ENCODE measurements at regions not wholly inside any gene's neighbourhood (a gene's known extent, or its start where the extent isn't known, plus 50 kb on each side); places are given as distances from the start of the nearest gene placed in this dataset.

- no peak overlapping the region for H3K27ac ChIP-seq (ENCODE audit: extremely low read depth, low read depth, low read length)
- ChIA-PET POLR2A (no interaction called here), CTCF (no interaction called here)
- no peaks in the 10 kb centered on the region for H3K36me3 ChIP-seq (ENCODE audit: control insufficient read depth in 2 of 2, insufficient read depth in 1 of 2, low read length in 2 of 2)
- TF ChIP-seq ZNF184 (tag by site-specific recombination; IDR thresholded peaks at IDR 0.05) (no peak), ZNF132 (tag by site-specific recombination; IDR thresholded peaks at IDR 0.05; ENCODE audit: borderline replicate concordance) (no peak), ZNF639 (tag by site-specific recombination; IDR thresholded peaks at IDR 0.05) (no peak)
- no peaks in the 10 kb centered on the region for H3K9me3 ChIP-seq (ENCODE audit: control insufficient read depth, insufficient read depth, low read depth, low read length)
- no peak overlapping the region for H3K4me3 ChIP-seq (ENCODE audit: low read depth, low read length)
- no peaks in the 10 kb centered on the region for H3K4me1 ChIP-seq (ENCODE audit: control insufficient read depth, insufficient read depth, low read length)
These were observed 77.5 kb upstream of the MIR17HG start for GRCh38 chr13:91270031-91270430.

- CTCF ChIA-PET: no interaction called here
- H3K36me3 ChIP-seq (ENCODE audit: control insufficient read depth in 2 of 2, insufficient read depth in 1 of 2, low read length in 2 of 2): no peaks in the 10 kb centered on the region
- H3K4me3 ChIP-seq (ENCODE audit: low read depth, low read length): no peak overlapping the region
- H3K4me1 ChIP-seq (ENCODE audit: control insufficient read depth, insufficient read depth, low read length): no peaks in the 10 kb centered on the region
- POLR2A ChIA-PET: no interaction called here
- no peak for TF ChIP-seq BCL11B (tag by site-specific recombination; IDR thresholded peaks at IDR 0.05; ENCODE audit: low read depth)
- TF ChIP-seq, protein P1, sequence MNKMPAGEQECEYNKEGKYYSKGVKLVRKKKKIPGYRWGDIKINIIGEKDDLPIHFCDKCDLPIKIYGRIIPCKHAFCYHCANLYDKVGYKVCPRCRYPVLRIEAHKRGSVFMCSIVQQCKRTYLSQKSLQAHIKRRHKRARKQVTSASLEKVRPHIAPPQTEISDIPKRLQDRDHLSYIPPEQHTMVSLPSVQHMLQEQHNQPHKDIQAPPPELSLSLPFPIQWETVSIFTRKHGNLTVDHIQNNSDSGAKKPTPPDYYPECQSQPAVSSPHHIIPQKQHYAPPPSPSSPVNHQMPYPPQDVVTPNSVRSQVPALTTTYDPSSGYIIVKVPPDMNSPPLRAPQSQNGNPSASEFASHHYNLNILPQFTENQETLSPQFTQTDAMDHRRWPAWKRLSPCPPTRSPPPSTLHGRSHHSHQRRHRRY (tag by site-specific recombination; IDR thresholded peaks at IDR 0.05): no peak
- no peak for TF ChIP-seq ZNF473 (tag by site-specific recombination; IDR thresholded peaks at IDR 0.05)
- no peak for TF ChIP-seq SALL2 (tag by site-specific recombination; IDR thresholded peaks at IDR 0.05; ENCODE audit: borderline replicate concordance)
- no peak for TF ChIP-seq GLIS1 (tag by site-specific recombination; IDR thresholded peaks at IDR 0.05)
- no peak for TF ChIP-seq SETDB1 (IDR thresholded peaks at IDR 0.05; ENCODE audit: insufficient read length, low read length)
- no peak for TF ChIP-seq ZNF664 (tag by site-specific recombination; IDR thresholded peaks at IDR 0.05)
- TF ChIP-seq ZFHX2 (tag by site-specific recombination; conservative IDR thresholded peaks at IDR 0.05): no peak
- no peak for TF ChIP-seq PATZ1 (tag by site-specific recombination; IDR thresholded peaks at IDR 0.05)
- no peak for TF ChIP-seq ZFP37 (tag by site-specific recombination; IDR thresholded peaks at IDR 0.05)
- TF ChIP-seq, protein P2, sequence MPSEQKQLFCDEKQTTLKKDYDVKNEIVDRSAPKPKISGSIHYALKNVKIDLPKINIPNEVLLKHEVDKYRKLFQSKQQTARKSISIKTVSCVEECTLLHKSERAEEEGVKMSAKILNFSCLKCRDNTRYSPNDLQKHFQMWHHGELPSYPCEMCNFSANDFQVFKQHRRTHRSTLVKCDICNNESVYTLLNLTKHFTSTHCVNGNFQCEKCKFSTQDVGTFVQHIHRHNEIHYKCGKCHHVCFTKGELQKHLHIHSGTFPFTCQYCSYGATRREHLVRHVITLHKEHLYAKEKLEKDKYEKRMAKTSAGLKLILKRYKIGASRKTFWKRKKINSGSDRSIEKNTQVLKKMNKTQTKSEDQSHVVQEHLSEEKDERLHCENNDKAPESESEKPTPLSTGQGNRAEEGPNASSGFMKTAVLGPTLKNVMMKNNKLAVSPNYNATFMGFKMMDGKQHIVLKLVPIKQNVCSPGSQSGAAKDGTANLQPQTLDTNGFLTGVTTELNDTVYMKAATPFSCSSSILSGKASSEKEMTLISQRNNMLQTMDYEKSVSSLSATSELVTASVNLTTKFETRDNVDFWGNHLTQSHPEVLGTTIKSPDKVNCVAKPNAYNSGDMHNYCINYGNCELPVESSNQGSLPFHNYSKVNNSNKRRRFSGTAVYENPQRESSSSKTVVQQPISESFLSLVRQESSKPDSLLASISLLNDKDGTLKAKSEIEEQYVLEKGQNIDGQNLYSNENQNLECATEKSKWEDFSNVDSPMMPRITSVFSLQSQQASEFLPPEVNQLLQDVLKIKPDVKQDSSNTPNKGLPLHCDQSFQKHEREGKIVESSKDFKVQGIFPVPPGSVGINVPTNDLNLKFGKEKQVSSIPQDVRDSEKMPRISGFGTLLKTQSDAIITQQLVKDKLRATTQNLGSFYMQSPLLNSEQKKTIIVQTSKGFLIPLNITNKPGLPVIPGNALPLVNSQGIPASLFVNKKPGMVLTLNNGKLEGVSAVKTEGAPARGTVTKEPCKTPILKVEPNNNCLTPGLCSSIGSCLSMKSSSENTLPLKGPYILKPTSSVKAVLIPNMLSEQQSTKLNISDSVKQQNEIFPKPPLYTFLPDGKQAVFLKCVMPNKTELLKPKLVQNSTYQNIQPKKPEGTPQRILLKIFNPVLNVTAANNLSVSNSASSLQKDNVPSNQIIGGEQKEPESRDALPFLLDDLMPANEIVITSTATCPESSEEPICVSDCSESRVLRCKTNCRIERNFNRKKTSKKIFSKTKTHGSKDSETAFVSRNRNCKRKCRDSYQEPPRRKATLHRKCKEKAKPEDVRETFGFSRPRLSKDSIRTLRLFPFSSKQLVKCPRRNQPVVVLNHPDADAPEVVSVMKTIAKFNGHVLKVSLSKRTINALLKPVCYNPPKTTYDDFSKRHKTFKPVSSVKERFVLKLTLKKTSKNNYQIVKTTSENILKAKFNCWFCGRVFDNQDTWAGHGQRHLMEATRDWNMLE (tag by site-specific recombination; conservative IDR thresholded peaks at IDR 0.05; ENCODE audit: low read depth): no peak
- no peak for TF ChIP-seq ZSCAN16 (tag by site-specific recombination; IDR thresholded peaks at IDR 0.05)
- TF ChIP-seq, protein P3, sequence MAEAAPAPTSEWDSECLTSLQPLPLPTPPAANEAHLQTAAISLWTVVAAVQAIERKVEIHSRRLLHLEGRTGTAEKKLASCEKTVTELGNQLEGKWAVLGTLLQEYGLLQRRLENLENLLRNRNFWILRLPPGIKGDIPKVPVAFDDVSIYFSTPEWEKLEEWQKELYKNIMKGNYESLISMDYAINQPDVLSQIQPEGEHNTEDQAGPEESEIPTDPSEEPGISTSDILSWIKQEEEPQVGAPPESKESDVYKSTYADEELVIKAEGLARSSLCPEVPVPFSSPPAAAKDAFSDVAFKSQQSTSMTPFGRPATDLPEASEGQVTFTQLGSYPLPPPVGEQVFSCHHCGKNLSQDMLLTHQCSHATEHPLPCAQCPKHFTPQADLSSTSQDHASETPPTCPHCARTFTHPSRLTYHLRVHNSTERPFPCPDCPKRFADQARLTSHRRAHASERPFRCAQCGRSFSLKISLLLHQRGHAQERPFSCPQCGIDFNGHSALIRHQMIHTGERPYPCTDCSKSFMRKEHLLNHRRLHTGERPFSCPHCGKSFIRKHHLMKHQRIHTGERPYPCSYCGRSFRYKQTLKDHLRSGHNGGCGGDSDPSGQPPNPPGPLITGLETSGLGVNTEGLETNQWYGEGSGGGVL (tag by site-specific recombination; IDR thresholded peaks at IDR 0.05): no peak
- H3K9me3 ChIP-seq (ENCODE audit: control insufficient read depth, insufficient read depth, low read depth, low read length): no peaks in the 10 kb centered on the region
- no peak overlapping the region for H3K27ac ChIP-seq (ENCODE audit: extremely low read depth, low read depth, low read length)
These were observed 75.2 kb upstream of the MIR17HG start for GRCh38 chr13:91272235-91272777.

All from HEK293 (cell line).